Ectodermal cell (in vitro differentiated cells): ENCODE measurements at regions not wholly inside any gene's neighbourhood (a gene's known extent, or its start where the extent isn't known, plus 50 kb on each side); places are given as distances from the start of the nearest gene placed in this dataset.
A peak's percentile ranks its signal among the peaks of the same experiment; 100 is the strongest.

Source experiments
- H3K27ac ChIP-seq: 2 replicates; pipeline ENCODE4 v1.7.0; 2013; ENCODE audit warnings: mild to moderate bottlenecking, low read depth, low read length; ENCODE audit not compliant: insufficient read depth, poor library complexity, severe bottlenecking
- H3K27me3 ChIP-seq: 2 replicates; pipeline ENCODE4 v1.7.0; 2013; ENCODE audit warnings: mild to moderate bottlenecking, low read length; ENCODE audit not compliant: insufficient read depth, control insufficient read depth, poor library complexity, severe bottlenecking
- H3K36me3 ChIP-seq: one replicate; pipeline ENCODE4 v1.7.0; 2013; ENCODE audit warnings: low read length; ENCODE audit not compliant: control insufficient read depth, insufficient read depth
- H3K4me1 ChIP-seq: one replicate; pipeline ENCODE4 v1.7.0; 2013; ENCODE audit warnings: low read length; ENCODE audit not compliant: control insufficient read depth, insufficient read depth
- H3K4me3 ChIP-seq: 2 replicates; pipeline ENCODE4 v1.7.0; 2013; ENCODE audit warnings: low read depth, low read length, control low read depth; ENCODE audit not compliant: insufficient read depth
- H3K9me3 ChIP-seq: 2 replicates; pipeline ENCODE4 v1.7.0; 2013; ENCODE audit warnings: mild to moderate bottlenecking, low read length, moderate library complexity; ENCODE audit not compliant: control insufficient read depth
- WGBS, 2 experiments: methylation state at CpG; one replicate each; pipeline ENCODE4 v1.1.7; 2013; ENCODE audit warnings: missing lambda C conversion rate in 2 of 2; 5-methylcytosine and 5-hydroxymethylcytosine counted together

DNA sequence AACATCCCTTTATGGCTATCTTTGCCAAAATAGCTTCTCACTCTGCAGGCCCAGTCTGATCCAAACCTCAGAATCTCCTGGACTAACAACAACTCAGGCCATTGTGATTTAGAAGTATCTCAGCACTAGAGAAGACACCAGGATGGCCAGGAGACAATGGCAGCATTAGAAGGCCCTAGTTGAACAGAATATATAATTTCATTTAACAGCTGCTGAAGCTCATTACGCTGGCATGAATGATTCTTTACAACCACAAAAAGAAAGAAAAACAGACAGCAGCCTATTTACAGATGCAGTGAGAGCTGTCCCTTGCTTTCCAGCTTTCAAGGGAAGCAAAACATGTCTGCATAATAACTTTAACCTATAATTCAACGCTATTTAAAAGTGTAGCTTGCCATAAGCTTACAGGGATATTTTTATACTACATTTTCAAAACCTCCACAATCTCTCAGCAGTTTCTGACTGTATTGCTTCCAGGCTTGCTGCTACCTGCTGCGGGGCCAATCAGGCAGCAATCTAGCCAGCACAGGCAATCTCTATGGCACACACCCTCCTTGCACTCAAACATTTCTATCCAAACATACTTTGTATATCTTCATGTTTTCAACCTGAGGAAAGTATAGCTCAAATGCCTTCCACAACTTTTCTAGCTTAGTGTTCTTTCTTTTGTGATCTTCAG is 107.3 kb downstream of the OGFRL1 start:
- no peak overlapping the region for H3K4me3 ChIP-seq
- WGBS, 2 experiments: 94 to 97% methylated on average over 3 of the region's 3 CpGs
- no peaks in the 10 kb centered on the region for H3K36me3 ChIP-seq
- H3K27me3 ChIP-seq: no peaks in the 10 kb centered on the region
- H3K9me3 ChIP-seq: no peaks in the 10 kb centered on the region
- no peak overlapping the region for H3K27ac ChIP-seq
- no peaks in the 10 kb centered on the region for H3K4me1 ChIP-seq

DNA sequence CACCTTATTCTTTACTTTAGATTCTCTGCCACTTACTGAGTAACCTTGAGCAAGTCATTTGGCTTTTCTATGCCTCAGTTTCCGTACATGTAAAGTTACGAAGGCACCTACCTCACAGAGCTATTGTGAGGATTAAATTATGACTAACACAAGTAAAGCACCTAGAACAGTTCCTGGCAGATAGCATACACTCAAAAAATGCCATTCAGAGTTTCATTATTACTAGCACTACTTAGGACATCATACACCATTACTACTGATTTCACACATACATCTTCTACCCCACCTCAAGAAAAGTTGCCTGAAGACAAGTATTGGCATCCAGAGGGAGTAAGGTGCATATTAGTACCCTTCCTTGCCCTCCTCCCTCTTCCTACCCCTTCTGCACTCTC is 107.8 kb downstream of the OGFRL1 start:
- Histone ChIP-seq H3K9me3 (no peaks in the 10 kb centered on the region), H3K36me3 (no peaks in the 10 kb centered on the region), H3K4me1 (no peaks in the 10 kb centered on the region), H3K27ac (no peak overlapping the region), H3K4me3 (no peak overlapping the region), H3K27me3 (no peaks in the 10 kb centered on the region)
- WGBS, 2 experiments: 94 to 97% methylated on average over 2 of the region's 2 CpGs

GRCh38 chr6:71399279-71399678 is 110.7 kb downstream of the OGFRL1 start:
- WGBS, 2 experiments: 80 to 100% methylated on average over 1 of the region's 2 CpGs
- Histone ChIP-seq H3K27ac (no peak overlapping the region), H3K9me3 (no peaks in the 10 kb centered on the region), H3K36me3 (no peaks in the 10 kb centered on the region), H3K4me3 (no peak overlapping the region), H3K27me3 (no peaks in the 10 kb centered on the region), H3K4me1 (peaks cover 15% of the 10 kb centered on the region)

GRCh38 chr6:71400852-71401251 is 112.2 kb downstream of the OGFRL1 start:
- Histone ChIP-seq H3K4me3 (no peak overlapping the region), H3K36me3 (no peaks in the 10 kb centered on the region), H3K4me1 (peaks cover 23% of the 10 kb centered on the region), H3K9me3 (no peaks in the 10 kb centered on the region), H3K27ac (no peak overlapping the region), H3K27me3 (no peaks in the 10 kb centered on the region)

DNA sequence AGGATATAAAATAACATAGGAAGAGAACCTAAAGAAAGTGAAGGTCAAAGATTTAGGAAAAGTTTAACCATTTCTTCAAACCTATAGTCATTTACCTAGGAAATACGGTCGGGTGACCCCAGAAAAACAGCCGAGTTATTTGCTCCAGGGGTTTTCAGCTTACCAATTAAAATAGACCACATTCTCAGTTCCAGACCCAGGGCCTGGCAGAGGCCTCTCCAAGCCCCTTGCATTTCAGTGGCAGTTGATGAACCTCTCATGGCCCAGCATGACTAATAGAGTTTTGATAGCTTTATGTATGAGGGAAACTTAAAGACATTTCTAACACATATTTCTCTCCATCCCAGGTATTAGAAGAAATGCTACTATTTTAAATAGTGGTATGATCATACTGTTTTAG is 113.5 kb downstream of the OGFRL1 start:
- Histone ChIP-seq H3K36me3 (no peaks in the 10 kb centered on the region), H3K27ac (no peak overlapping the region)
- 79 to 81% methylated on average over 3 of the region's 3 CpGs for WGBS, 2 experiments

DNA sequence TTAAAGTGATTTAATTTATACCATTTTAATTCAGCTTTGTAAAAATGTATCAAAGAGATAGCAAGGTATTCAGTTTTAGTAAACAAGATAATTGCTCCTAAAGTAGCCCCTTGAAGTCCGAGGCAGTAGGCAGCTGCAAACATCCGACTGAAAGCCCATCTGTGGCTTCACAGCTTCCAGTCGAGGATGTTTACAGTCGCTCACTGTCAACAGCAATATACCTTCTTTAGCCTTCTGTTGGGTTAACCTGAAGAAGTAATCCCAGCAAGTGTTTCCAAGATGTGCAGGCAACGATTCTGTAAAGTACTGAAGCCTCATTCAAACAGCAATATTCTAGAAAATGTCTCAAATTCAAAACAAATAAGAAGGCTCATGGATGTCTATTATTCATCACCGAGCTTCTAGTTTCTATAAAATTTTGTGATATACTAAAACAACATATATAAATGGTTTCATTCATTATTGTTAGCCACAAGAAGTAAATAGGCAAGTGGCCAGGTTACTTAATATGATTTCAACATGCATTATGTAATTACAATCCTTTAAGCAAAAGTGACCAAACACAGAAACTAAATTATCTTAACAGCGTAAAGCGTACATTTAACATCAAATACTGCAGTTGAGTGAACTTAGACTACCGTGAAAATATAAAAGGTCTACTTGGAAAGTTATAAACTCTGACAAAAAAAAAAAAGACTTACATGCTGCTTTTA is 115.0 kb downstream of the OGFRL1 start:
- no peaks in the 10 kb centered on the region for H3K27me3 ChIP-seq
- peak overlapping the region; percentile 78 for H3K27ac ChIP-seq
- H3K36me3 ChIP-seq: no peaks in the 10 kb centered on the region
- no peak overlapping the region for H3K4me3 ChIP-seq
- WGBS, 2 experiments: 50 to 52% methylated on average over 7 to 8 of the region's 9 CpGs
- H3K9me3 ChIP-seq: no peaks in the 10 kb centered on the region
- peaks cover 34% of the 10 kb centered on the region for H3K4me1 ChIP-seq

More for the DNA sequence above, 113.5 kb downstream of the OGFRL1 start:
- H3K4me1 ChIP-seq: peaks cover 28% of the 10 kb centered on the region
- no peaks in the 10 kb centered on the region for H3K9me3 ChIP-seq
- no peaks in the 10 kb centered on the region for H3K27me3 ChIP-seq
- no peak overlapping the region for H3K4me3 ChIP-seq

DNA sequence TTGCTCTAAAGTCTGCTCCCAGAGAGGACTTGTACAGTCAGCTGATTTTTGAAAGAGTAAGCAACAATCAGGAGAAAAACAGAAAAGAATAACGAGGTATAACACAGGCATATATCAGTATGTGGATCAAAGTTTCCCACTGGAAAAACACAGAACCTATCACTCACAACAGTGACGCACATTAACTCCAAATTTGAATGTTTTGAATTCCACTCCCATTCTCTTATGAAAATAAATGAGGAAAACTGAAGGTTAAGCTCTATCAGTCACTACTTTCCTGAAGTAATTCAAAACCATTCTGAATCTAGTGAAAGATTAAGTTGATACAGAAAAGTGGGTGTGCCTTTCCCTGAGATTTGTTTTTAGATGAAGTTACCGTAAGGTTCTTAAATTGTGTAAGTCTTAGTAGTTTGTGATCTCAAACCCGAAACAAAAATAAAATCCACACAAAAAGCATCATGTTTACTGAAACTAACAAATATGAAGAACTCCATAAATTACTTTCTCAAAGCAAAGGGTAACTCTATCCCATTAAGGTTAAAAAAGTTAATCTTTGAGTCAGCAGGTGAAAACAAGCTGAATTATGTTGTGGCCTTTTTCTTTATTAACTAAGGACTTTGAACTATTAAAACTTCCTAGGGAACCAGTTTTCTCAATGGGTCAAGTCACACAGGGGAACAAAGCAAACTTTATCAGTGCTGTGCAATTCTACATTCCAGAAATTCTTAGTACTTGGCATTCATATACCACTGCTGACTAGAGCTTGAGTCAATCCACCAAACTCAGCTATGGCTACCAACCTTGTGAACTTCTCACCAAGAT is 115.7 kb downstream of the OGFRL1 start:
- Histone ChIP-seq H3K36me3 (no peaks in the 10 kb centered on the region), H3K9me3 (no peaks in the 10 kb centered on the region), H3K27ac (peak overlapping the region; percentile 78), H3K4me3 (no peak overlapping the region), H3K4me1 (peaks cover 34% of the 10 kb centered on the region), H3K27me3 (no peaks in the 10 kb centered on the region)
- WGBS, 2 experiments: 80 to 83% methylated on average over 2 to 3 of the region's 4 CpGs

DNA sequence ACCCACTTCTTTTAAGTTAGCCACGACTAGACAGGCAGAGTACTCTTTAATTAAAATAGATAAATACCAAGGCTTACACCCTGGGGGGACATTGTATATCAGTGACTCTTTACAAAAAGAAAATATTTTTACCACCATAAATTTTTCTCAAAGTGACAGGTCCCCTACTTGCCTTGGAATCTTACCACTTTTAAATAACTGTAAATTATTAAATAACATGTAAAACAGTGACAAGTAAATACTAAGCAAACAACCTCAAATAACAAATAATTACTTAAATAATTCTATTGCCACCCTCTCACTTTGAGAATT is 116.3 kb downstream of the OGFRL1 start:
- Histone ChIP-seq H3K27ac (no peak overlapping the region), H3K4me1 (peaks cover 34% of the 10 kb centered on the region), H3K36me3 (no peaks in the 10 kb centered on the region), H3K9me3 (no peaks in the 10 kb centered on the region), H3K4me3 (no peak overlapping the region), H3K27me3 (no peaks in the 10 kb centered on the region)
- 6 to 22% methylated on average over 1 of the region's 1 CpG for WGBS, 2 experiments

DNA sequence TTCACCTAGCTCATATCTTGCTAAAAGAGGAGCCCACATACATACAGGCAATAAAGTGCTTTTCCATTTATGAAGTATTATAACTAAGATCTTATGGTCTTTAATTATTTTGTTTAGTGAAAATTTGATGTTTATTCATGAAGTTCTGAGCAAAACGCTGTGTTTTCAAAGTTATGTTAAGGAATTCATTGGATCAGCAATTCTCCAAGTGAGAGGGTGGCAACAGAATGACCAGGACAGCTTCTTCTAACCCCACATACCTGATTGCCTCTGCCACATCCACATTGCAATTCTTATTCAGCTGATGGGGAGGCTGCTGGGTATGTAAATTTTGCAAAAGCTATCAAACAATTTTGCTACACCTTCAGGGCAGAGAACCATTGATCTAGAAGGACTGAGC is 116.8 kb downstream of the OGFRL1 start:
- Histone ChIP-seq H3K27ac (no peak overlapping the region), H3K36me3 (no peaks in the 10 kb centered on the region), H3K9me3 (no peaks in the 10 kb centered on the region), H3K4me3 (no peak overlapping the region), H3K4me1 (peaks cover 34% of the 10 kb centered on the region), H3K27me3 (no peaks in the 10 kb centered on the region)
- WGBS, 2 experiments: 48 to 58% methylated on average over 1 of the region's 1 CpG
